ENCODE measurements at regions not wholly inside any gene's neighbourhood (a gene's known extent, or its start where the extent isn't known, plus 50 kb on each side); places are given as distances from the start of the nearest gene placed in this dataset.

GRCh38 chr5:68504306-68504705 lies 288.8 kb downstream of the PIK3R1 start:
- Histone ChIP-seq H2BK5ac (ENCODE audit: low read length) (no peak overlapping the region), H3K23ac (ENCODE audit: low read length) (no peak overlapping the region)
- DNase-seq, result no peak

GRCh38 chr5:68505917-68506860 lies 290.6 kb downstream of the PIK3R1 start:
- Histone ChIP-seq H3K4ac (ENCODE audit: low read depth, low read length) (no peak overlapping the region), H3K9ac (ENCODE audit: low read length) (no peak overlapping the region), H4K8ac (ENCODE audit: low read depth, low read length) (no peak overlapping the region), H3K79me1 (ENCODE audit: low read length) (no peaks in the 10 kb centered on the region), H3K27ac (ENCODE audit: low read depth, low read length) (no peak overlapping the region), H2BK5ac (ENCODE audit: low read length) (no peak overlapping the region), H2AK5ac (ENCODE audit: low read length) (no peak overlapping the region), H4K5ac (ENCODE audit: low read length) (no peak overlapping the region), H3K18ac (ENCODE audit: low read length) (no peak overlapping the region), H3K79me2 (ENCODE audit: control insufficient read depth, insufficient read depth, low read length) (no peaks in the 10 kb centered on the region), H3K4me2 (ENCODE audit: low read length) (no peak overlapping the region), H3K27me3 (ENCODE audit: insufficient read depth, low read length, poor library complexity) (no peaks in the 10 kb centered on the region), H3K56ac (ENCODE audit: low read length) (no peak overlapping the region), H3K4me1 (ENCODE audit: control insufficient read depth, low read depth, low read length) (no peaks in the 10 kb centered on the region), H3K23ac (ENCODE audit: low read length) (no peak overlapping the region), H3K36me3 (ENCODE audit: control insufficient read depth, insufficient read depth, low read length) (no peaks in the 10 kb centered on the region), H2BK15ac (replicated peaks; ENCODE audit: low read depth) (no peak overlapping the region), H3K4me3 (ENCODE audit: low read length) (no peak overlapping the region), H2BK120ac (ENCODE audit: low read depth, low read length) (no peak overlapping the region)
- WGBS (ENCODE audit: extremely low coverage, insufficient coverage, low lambda C conversion rate), result no CpG with 5 or more reads among the region's 2 CpGs
- no peak for DNase-seq

More at GRCh38 chr5:68504306-68504705, 288.8 kb downstream of the PIK3R1 start:
- Histone ChIP-seq H3K27me3 (ENCODE audit: insufficient read depth, low read length, poor library complexity) (no peaks in the 10 kb centered on the region), H2AK5ac (ENCODE audit: low read length) (no peak overlapping the region), H3K9ac (ENCODE audit: low read length) (no peak overlapping the region), H2BK15ac (replicated peaks; ENCODE audit: low read depth) (no peak overlapping the region), H3K79me1 (ENCODE audit: low read length) (no peaks in the 10 kb centered on the region), H4K5ac (ENCODE audit: low read length) (no peak overlapping the region), H4K8ac (ENCODE audit: low read depth, low read length) (no peak overlapping the region), H3K4ac (ENCODE audit: low read depth, low read length) (no peak overlapping the region), H3K4me3 (ENCODE audit: low read length) (no peak overlapping the region), H3K27ac (ENCODE audit: low read depth, low read length) (no peak overlapping the region), H3K56ac (ENCODE audit: low read length) (no peak overlapping the region), H3K36me3 (ENCODE audit: control insufficient read depth, insufficient read depth, low read length) (no peaks in the 10 kb centered on the region), H2BK120ac (ENCODE audit: low read depth, low read length) (no peak overlapping the region), H3K4me2 (ENCODE audit: low read length) (no peak overlapping the region), H3K4me1 (ENCODE audit: control insufficient read depth, low read depth, low read length) (no peaks in the 10 kb centered on the region), H3K18ac (ENCODE audit: low read length) (no peak overlapping the region), H3K79me2 (ENCODE audit: control insufficient read depth, insufficient read depth, low read length) (no peaks in the 10 kb centered on the region)

- Histone ChIP-seq H3K36me3 (ENCODE audit: control insufficient read depth, insufficient read depth, low read length) (no peaks in the 10 kb centered on the region), H3K9ac (ENCODE audit: low read length) (no peak overlapping the region), H2AK5ac (ENCODE audit: low read length) (no peak overlapping the region), H2BK120ac (ENCODE audit: low read depth, low read length) (no peak overlapping the region), H4K5ac (ENCODE audit: low read length) (no peak overlapping the region), H4K8ac (ENCODE audit: low read depth, low read length) (no peak overlapping the region), H3K79me1 (ENCODE audit: low read length) (no peaks in the 10 kb centered on the region), H3K18ac (ENCODE audit: low read length) (no peak overlapping the region), H3K27ac (ENCODE audit: low read depth, low read length) (no peak overlapping the region), H3K79me2 (ENCODE audit: control insufficient read depth, insufficient read depth, low read length) (no peaks in the 10 kb centered on the region), H2BK5ac (ENCODE audit: low read length) (no peak overlapping the region), H3K4me2 (ENCODE audit: low read length) (no peak overlapping the region), H2BK15ac (replicated peaks; ENCODE audit: low read depth) (no peak overlapping the region), H3K4ac (ENCODE audit: low read depth, low read length) (no peak overlapping the region), H3K23ac (ENCODE audit: low read length) (no peak overlapping the region), H3K4me1 (ENCODE audit: control insufficient read depth, low read depth, low read length) (no peaks in the 10 kb centered on the region), H3K56ac (ENCODE audit: low read length) (no peak overlapping the region), H3K27me3 (ENCODE audit: insufficient read depth, low read length, poor library complexity) (no peaks in the 10 kb centered on the region), H3K4me3 (ENCODE audit: low read length) (no peak overlapping the region)
- no CpG with 5 or more reads among the region's 4 CpGs for WGBS (ENCODE audit: extremely low coverage, insufficient coverage, low lambda C conversion rate)
- no peak for DNase-seq
Observed at GRCh38 chr5:68515514-68515913, 300.0 kb downstream of the PIK3R1 start.

DNA sequence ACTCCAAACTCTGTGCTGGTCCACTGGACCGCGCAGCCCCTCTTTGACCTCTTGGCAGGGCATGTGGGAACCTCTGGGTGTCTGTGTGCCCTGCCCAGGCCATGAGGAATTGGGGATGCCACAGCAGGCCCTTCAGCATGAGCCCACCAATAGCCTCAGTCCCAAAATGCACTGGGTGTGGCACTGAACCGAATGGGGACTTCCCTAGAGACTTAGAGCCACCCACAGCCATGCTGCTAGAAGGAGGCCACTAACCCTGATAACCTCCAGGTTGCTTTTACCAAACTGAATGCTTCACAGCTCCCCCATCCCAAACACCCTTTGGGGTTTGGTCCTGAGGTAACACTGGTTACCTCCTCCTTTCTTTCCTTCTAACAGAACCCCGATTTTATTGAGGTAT lies 302.7 kb downstream of the PIK3R1 start:
- Histone ChIP-seq H2BK15ac (replicated peaks; ENCODE audit: low read depth) (no peak overlapping the region), H2BK120ac (ENCODE audit: low read depth, low read length) (no peak overlapping the region), H3K79me2 (ENCODE audit: control insufficient read depth, insufficient read depth, low read length) (no peaks in the 10 kb centered on the region), H3K36me3 (ENCODE audit: control insufficient read depth, insufficient read depth, low read length) (no peaks in the 10 kb centered on the region), H4K8ac (ENCODE audit: low read depth, low read length) (no peak overlapping the region), H3K4me2 (ENCODE audit: low read length) (no peak overlapping the region), H3K27ac (ENCODE audit: low read depth, low read length) (no peak overlapping the region), H3K4ac (ENCODE audit: low read depth, low read length) (no peak overlapping the region), H3K56ac (ENCODE audit: low read length) (no peak overlapping the region), H3K23ac (ENCODE audit: low read length) (no peak overlapping the region), H3K27me3 (ENCODE audit: insufficient read depth, low read length, poor library complexity) (no peaks in the 10 kb centered on the region), H3K4me3 (ENCODE audit: low read length) (no peak overlapping the region), H3K79me1 (ENCODE audit: low read length) (no peaks in the 10 kb centered on the region), H3K9ac (ENCODE audit: low read length) (no peak overlapping the region), H4K5ac (ENCODE audit: low read length) (no peak overlapping the region), H3K18ac (ENCODE audit: low read length) (no peak overlapping the region), H3K4me1 (ENCODE audit: control insufficient read depth, low read depth, low read length) (no peaks in the 10 kb centered on the region), H2BK5ac (ENCODE audit: low read length) (no peak overlapping the region), H2AK5ac (ENCODE audit: low read length) (no peak overlapping the region)
- no CpG with 5 or more reads among the region's 4 CpGs for WGBS (ENCODE audit: extremely low coverage, insufficient coverage, low lambda C conversion rate)
- no peak for DNase-seq

DNA sequence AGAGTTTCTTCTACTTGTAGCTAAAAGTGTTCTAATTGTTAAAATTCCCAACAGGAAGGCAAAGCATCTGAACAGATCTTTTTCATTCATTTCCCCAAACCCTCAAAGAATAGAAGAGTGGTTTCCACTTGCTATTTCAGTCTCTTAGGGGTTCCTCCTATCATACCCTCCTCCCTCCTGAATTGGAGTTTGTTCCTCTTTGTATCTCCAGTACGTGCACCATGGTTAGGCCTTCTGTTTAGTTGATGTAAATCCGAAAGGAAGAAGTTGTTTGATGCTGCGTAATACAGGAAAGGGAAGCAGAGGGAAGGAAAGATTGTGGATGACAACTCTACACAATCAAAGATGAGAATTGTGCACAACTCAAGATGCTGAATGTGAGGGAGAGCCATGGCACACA lies 303.6 kb downstream of the PIK3R1 start:
- Histone ChIP-seq H3K79me1 (ENCODE audit: low read length) (no peaks in the 10 kb centered on the region), H2BK5ac (ENCODE audit: low read length) (no peak overlapping the region), H3K27me3 (ENCODE audit: insufficient read depth, low read length, poor library complexity) (no peaks in the 10 kb centered on the region), H3K36me3 (ENCODE audit: control insufficient read depth, insufficient read depth, low read length) (no peaks in the 10 kb centered on the region), H2BK120ac (ENCODE audit: low read depth, low read length) (no peak overlapping the region), H3K4me2 (ENCODE audit: low read length) (no peak overlapping the region), H4K8ac (ENCODE audit: low read depth, low read length) (no peak overlapping the region), H3K23ac (ENCODE audit: low read length) (no peak overlapping the region), H3K27ac (ENCODE audit: low read depth, low read length) (no peak overlapping the region), H3K56ac (ENCODE audit: low read length) (no peak overlapping the region), H3K79me2 (ENCODE audit: control insufficient read depth, insufficient read depth, low read length) (no peaks in the 10 kb centered on the region), H3K4me3 (ENCODE audit: low read length) (no peak overlapping the region), H3K4ac (ENCODE audit: low read depth, low read length) (no peak overlapping the region), H3K4me1 (ENCODE audit: control insufficient read depth, low read depth, low read length) (no peaks in the 10 kb centered on the region), H2BK15ac (replicated peaks; ENCODE audit: low read depth) (no peak overlapping the region), H3K9ac (ENCODE audit: low read length) (no peak overlapping the region), H3K18ac (ENCODE audit: low read length) (no peak overlapping the region), H4K5ac (ENCODE audit: low read length) (no peak overlapping the region), H2AK5ac (ENCODE audit: low read length) (no peak overlapping the region)
- DNase-seq, result no peak
- WGBS (ENCODE audit: extremely low coverage, insufficient coverage, low lambda C conversion rate), result no CpG with 5 or more reads among the region's 3 CpGs

- no peak overlapping the region for H3K4me2 ChIP-seq (ENCODE audit: low read length)
- no peaks in the 10 kb centered on the region for H3K4me1 ChIP-seq (ENCODE audit: control insufficient read depth, low read depth, low read length)
- H2BK5ac ChIP-seq (ENCODE audit: low read length), result no peak overlapping the region
- H3K4ac ChIP-seq (ENCODE audit: low read depth, low read length), result no peak overlapping the region
- no peak for DNase-seq
- WGBS (ENCODE audit: extremely low coverage, insufficient coverage, low lambda C conversion rate), result no CpG with 5 or more reads among the region's 1 CpG
- no peak overlapping the region for H2BK15ac ChIP-seq (replicated peaks; ENCODE audit: low read depth)
- H3K4me3 ChIP-seq (ENCODE audit: low read length), result no peak overlapping the region
- no peaks in the 10 kb centered on the region for H3K27me3 ChIP-seq (ENCODE audit: insufficient read depth, low read length, poor library complexity)
- H2BK120ac ChIP-seq (ENCODE audit: low read depth, low read length), result no peak overlapping the region
- no peak overlapping the region for H2AK5ac ChIP-seq (ENCODE audit: low read length)
- no peaks in the 10 kb centered on the region for H3K36me3 ChIP-seq (ENCODE audit: control insufficient read depth, insufficient read depth, low read length)
- no peak overlapping the region for H4K8ac ChIP-seq (ENCODE audit: low read depth, low read length)
- no peak overlapping the region for H3K56ac ChIP-seq (ENCODE audit: low read length)
- no peaks in the 10 kb centered on the region for H3K79me2 ChIP-seq (ENCODE audit: control insufficient read depth, insufficient read depth, low read length)
- H3K79me1 ChIP-seq (ENCODE audit: low read length), result no peaks in the 10 kb centered on the region
- no peak overlapping the region for H3K18ac ChIP-seq (ENCODE audit: low read length)
- no peak overlapping the region for H4K5ac ChIP-seq (ENCODE audit: low read length)
- no peak overlapping the region for H3K23ac ChIP-seq (ENCODE audit: low read length)
- H3K9ac ChIP-seq (ENCODE audit: low read length), result no peak overlapping the region
- H3K27ac ChIP-seq (ENCODE audit: low read depth, low read length), result no peak overlapping the region
Observed at GRCh38 chr5:68521776-68522175, 306.2 kb downstream of the PIK3R1 start.

Measured in mesendoderm (in vitro differentiated cells).